HUES64 (cell line): ENCODE measurements at regions not wholly inside any gene's neighbourhood (a gene's known extent, or its start where the extent isn't known, plus 50 kb on each side); places are given as distances from the start of the nearest gene placed in this dataset.

Source experiments
- H3K27ac ChIP-seq: 2 replicates; pipeline ENCODE4 v1.7.0; 2013; ENCODE audit warnings: low read depth, low read length, inconsistent platforms
- H3K27me3 ChIP-seq: 2 replicates; pipeline ENCODE4 v1.6.1; 2013; ENCODE audit warnings: mild to moderate bottlenecking, low read length; ENCODE audit not compliant: insufficient read depth
- H3K36me3 ChIP-seq: 2 replicates; pipeline ENCODE4 v1.6.1; 2013; ENCODE audit warnings: mild to moderate bottlenecking, low read length; ENCODE audit not compliant: insufficient read depth
- H3K4me1 ChIP-seq: 2 replicates; pipeline ENCODE4 v1.6.1; 2013; ENCODE audit warnings: mild to moderate bottlenecking, low read length, moderate library complexity; ENCODE audit not compliant: insufficient read depth
- H3K4me3 ChIP-seq: 2 replicates; pipeline ENCODE4 v1.5.1; 2013; ENCODE audit warnings: mild to moderate bottlenecking, low read length, moderate library complexity
- H3K9ac ChIP-seq: 2 replicates; pipeline ENCODE4 v1.6.1; 2013; ENCODE audit warnings: mild to moderate bottlenecking, low read depth, low read length
- H3K9me3 ChIP-seq: 2 replicates; pipeline ENCODE4 v1.6.1; 2013; ENCODE audit warnings: low read depth, low read length; ENCODE audit not compliant: insufficient read depth
- WGBS: fragments of 150-250, 120-280 bp; methylation state at CpG from one replicate; pipeline ENCODE4 v1.1.7; 2013; ENCODE audit warnings: missing lambda C conversion rate; 5-methylcytosine and 5-hydroxymethylcytosine counted together

GRCh38 chr2:183284606-183285005 lies 160.4 kb downstream of the NUP35 start:
- Histone ChIP-seq H3K27me3 (peaks cover 18% of the 10 kb centered on the region), H3K4me1 (no peaks in the 10 kb centered on the region), H3K27ac (no peak overlapping the region), H3K4me3 (no peak overlapping the region), H3K9me3 (no peaks in the 10 kb centered on the region), H3K9ac (no peak overlapping the region), H3K36me3 (no peaks in the 10 kb centered on the region)

DNA sequence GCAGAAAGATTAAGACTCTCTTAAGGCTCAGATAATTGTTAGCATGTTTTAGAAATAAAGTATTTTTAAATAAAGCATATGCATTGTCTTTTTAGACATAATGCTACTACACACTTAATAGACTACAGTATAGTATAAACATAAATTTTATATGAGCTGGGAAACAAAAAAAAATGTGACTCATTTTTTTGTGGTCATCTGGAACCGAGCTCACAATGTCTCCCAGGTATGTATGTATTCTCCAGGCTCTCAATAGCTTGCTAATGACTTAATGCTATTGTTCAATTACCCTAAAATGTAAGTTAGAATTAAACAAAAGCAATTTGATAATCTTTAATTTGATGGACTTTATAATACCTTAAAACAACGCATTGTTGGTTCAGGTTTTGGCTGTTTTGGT lies 167.2 kb downstream of the NUP35 start:
- WGBS: 44% methylated on average over 1 of the region's 2 CpGs
- H3K9ac ChIP-seq: no peak overlapping the region
- H3K4me3 ChIP-seq: no peak overlapping the region
- H3K4me1 ChIP-seq: peaks cover 20% of the 10 kb centered on the region; the same call in 1 of the 2 replicates
- no peak overlapping the region for H3K27ac ChIP-seq
- H3K27me3 ChIP-seq: peaks cover 39% of the 10 kb centered on the region; the same call in 1 of the 2 replicates
- H3K36me3 ChIP-seq: no peaks in the 10 kb centered on the region
- H3K9me3 ChIP-seq: no peaks in the 10 kb centered on the region

- no peak overlapping the region for H3K4me3 ChIP-seq
- peaks cover 39% of the 10 kb centered on the region; the same call in 1 of the 2 replicates for H3K27me3 ChIP-seq
- H3K27ac ChIP-seq: no peak overlapping the region
- no peaks in the 10 kb centered on the region for H3K9me3 ChIP-seq
- H3K36me3 ChIP-seq: no peaks in the 10 kb centered on the region
- H3K9ac ChIP-seq: no peak overlapping the region
- peaks cover 20% of the 10 kb centered on the region; the same call in 1 of the 2 replicates for H3K4me1 ChIP-seq
Measured at GRCh38 chr2:183292028-183292427, 167.8 kb downstream of the NUP35 start.

DNA sequence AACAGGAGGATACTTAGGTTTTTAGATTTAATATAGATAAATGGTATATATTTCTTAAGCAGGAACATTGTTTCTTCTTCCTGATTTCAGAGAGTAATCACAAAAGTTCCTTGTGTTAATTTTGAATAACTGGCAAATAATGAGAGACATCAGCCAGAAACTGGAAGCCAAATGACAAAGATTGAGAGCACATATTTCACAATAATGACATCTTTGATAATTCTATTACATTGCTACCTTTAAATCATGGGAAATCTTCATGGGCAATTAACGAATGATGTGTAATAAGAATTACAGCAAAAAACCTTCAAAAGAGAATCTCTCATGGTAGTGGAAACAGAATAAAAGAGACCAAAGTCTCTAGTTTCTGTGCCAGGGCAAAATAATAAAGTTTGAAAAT lies 215.1 kb downstream of the NUP35 start:
- H3K9ac ChIP-seq: no peak overlapping the region
- H3K27me3 ChIP-seq: no peaks in the 10 kb centered on the region
- H3K4me1 ChIP-seq: no peaks in the 10 kb centered on the region
- H3K9me3 ChIP-seq: no peaks in the 10 kb centered on the region
- no peak overlapping the region for H3K27ac ChIP-seq
- no peak overlapping the region for H3K4me3 ChIP-seq
- H3K36me3 ChIP-seq: no peaks in the 10 kb centered on the region
- 86% methylated on average over 1 of the region's 1 CpG for WGBS

DNA sequence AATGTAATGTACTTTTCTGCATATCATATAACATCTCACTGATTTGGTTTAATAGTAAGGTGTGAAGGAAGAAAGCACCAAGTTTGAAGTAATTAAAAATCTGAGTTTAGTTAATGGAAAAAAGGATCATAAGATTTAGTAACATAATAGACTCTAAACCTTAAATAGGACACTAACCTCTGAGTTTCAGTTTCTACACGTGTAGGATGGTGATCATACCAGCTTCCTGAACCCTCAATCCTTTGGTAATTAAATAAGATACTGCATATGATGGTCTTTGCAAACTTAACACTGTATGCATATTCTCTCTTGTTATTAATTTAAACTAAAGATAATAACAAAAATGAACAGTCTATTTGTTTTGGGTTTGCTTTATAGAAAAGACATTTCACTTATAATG lies 216.8 kb downstream of the NUP35 start:
- 100% methylated on average over 1 of the region's 1 CpG for WGBS
- H3K4me1 ChIP-seq: no peaks in the 10 kb centered on the region
- no peaks in the 10 kb centered on the region for H3K36me3 ChIP-seq
- H3K4me3 ChIP-seq: no peak overlapping the region
- H3K27me3 ChIP-seq: no peaks in the 10 kb centered on the region
- no peaks in the 10 kb centered on the region for H3K9me3 ChIP-seq
- H3K27ac ChIP-seq: no peak overlapping the region
- H3K9ac ChIP-seq: no peak overlapping the region

GRCh38 chr2:183347969-183348368 lies 223.7 kb downstream of the NUP35 start:
- Histone ChIP-seq H3K4me3 (no peak overlapping the region), H3K27me3 (no peaks in the 10 kb centered on the region), H3K9ac (no peak overlapping the region), H3K4me1 (peaks cover 8% of the 10 kb centered on the region; the same call in 1 of the 2 replicates), H3K27ac (no peak overlapping the region), H3K36me3 (no peaks in the 10 kb centered on the region), H3K9me3 (no peaks in the 10 kb centered on the region)
- WGBS: 91% methylated on average over 3 of the region's 3 CpGs

DNA sequence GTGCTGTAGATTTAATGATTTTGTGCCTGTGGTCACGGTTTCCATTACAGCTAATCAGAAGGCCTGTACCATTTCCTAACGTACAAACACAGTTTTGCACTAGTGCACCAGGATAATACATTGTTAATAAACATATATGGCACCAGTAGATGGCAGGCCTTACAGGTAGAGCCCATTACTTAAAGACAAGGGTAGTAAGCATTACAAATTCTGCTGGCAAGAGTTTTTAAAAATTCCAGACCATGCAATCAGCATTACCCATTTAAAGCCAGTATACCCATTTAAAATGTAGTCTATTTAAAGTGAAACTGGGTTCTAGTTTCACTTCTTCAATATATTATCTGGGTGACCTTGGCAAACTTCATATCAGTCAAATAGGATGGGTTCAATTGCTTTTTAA lies 224.2 kb downstream of the NUP35 start:
- H3K4me1 ChIP-seq: peaks cover 8% of the 10 kb centered on the region; the same call in 1 of the 2 replicates
- no peak overlapping the region for H3K27ac ChIP-seq
- no peak overlapping the region for H3K4me3 ChIP-seq
- 97% methylated on average over 2 of the region's 2 CpGs for WGBS
- no peak overlapping the region for H3K9ac ChIP-seq
- no peaks in the 10 kb centered on the region for H3K27me3 ChIP-seq
- no peaks in the 10 kb centered on the region for H3K36me3 ChIP-seq
- no peaks in the 10 kb centered on the region for H3K9me3 ChIP-seq

DNA sequence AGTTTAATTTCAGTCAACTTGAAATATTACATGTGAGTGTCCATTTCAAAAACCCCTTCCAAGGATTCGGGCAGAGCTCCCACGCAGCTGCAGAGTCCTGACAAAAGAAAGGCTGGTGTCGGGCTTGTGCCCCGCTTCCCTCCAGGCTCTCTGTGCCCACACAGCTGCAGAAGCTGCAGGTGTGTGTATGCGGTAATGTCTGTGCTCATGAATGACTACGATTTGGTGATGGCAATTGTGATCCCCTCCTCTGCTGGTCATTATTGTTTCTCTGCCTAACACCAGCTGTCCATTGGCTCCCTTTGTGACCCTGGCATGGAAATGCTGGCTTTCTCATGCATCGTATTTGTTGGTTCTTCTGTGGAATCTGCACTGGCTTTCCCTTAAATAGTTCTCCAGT lies 224.8 kb downstream of the NUP35 start:
- Histone ChIP-seq H3K9me3 (no peaks in the 10 kb centered on the region), H3K4me1 (peaks cover 8% of the 10 kb centered on the region; the same call in 1 of the 2 replicates), H3K27me3 (no peaks in the 10 kb centered on the region), H3K9ac (no peak overlapping the region), H3K36me3 (no peaks in the 10 kb centered on the region), H3K4me3 (no peak overlapping the region), H3K27ac (no peak overlapping the region)
- 90% methylated on average over 7 of the region's 7 CpGs for WGBS

GRCh38 chr2:183359867-183360266 lies 235.6 kb downstream of the NUP35 start:
- Histone ChIP-seq H3K27ac (no peak overlapping the region), H3K9me3 (no peaks in the 10 kb centered on the region), H3K27me3 (no peaks in the 10 kb centered on the region), H3K4me3 (no peak overlapping the region), H3K9ac (no peak overlapping the region), H3K36me3 (no peaks in the 10 kb centered on the region), H3K4me1 (no peaks in the 10 kb centered on the region)
- WGBS: 100% methylated on average over 1 of the region's 2 CpGs

GRCh38 chr2:183371545-183371944 lies 247.3 kb downstream of the NUP35 start:
- Histone ChIP-seq H3K9me3 (no peaks in the 10 kb centered on the region), H3K27me3 (no peaks in the 10 kb centered on the region), H3K4me3 (no peak overlapping the region), H3K4me1 (no peaks in the 10 kb centered on the region), H3K9ac (no peak overlapping the region), H3K27ac (no peak overlapping the region), H3K36me3 (no peaks in the 10 kb centered on the region)

GRCh38 chr2:183375821-183376220 lies 251.6 kb downstream of the NUP35 start:
- Histone ChIP-seq H3K4me1 (no peaks in the 10 kb centered on the region), H3K9ac (no peak overlapping the region), H3K4me3 (no peak overlapping the region), H3K27me3 (no peaks in the 10 kb centered on the region), H3K27ac (no peak overlapping the region), H3K9me3 (no peaks in the 10 kb centered on the region), H3K36me3 (no peaks in the 10 kb centered on the region)
- 92% methylated on average over 2 of the region's 3 CpGs for WGBS

DNA sequence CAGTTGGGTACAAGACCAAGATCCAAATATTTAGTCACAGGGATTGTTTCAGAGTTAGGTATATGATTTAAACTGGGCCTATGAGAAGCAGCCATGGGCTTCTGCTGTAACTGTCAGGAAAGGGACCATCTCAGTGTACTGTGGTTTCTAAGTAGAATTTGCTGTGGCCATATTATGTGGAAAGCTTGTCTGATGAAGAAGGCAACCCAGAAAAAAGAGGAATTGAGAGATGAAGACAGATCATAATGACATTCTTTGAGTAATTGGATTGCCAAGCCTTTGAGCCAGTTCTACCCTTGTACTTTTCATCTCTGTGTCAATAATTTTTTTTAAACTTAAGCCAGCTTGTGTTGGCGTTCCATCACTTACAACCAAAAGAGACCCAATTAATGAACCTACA lies 259.6 kb downstream of the NUP35 start:
- no peak overlapping the region for H3K9ac ChIP-seq
- no peaks in the 10 kb centered on the region for H3K36me3 ChIP-seq
- no peak overlapping the region for H3K4me3 ChIP-seq
- H3K27me3 ChIP-seq: no peaks in the 10 kb centered on the region
- peaks cover 14% of the 10 kb centered on the region; the same call in 1 of the 2 replicates for H3K9me3 ChIP-seq
- no peaks in the 10 kb centered on the region for H3K4me1 ChIP-seq
- H3K27ac ChIP-seq: no peak overlapping the region
- WGBS: 100% methylated on average over 1 of the region's 1 CpG
